ENCODE measurements at regions not wholly inside any gene's neighbourhood (a gene's known extent, or its start where the extent isn't known, plus 50 kb on each side); places are given as distances from the start of the nearest gene placed in this dataset.

- DNase-seq = no peak
- Histone ChIP-seq H3K9ac (ENCODE audit: insufficient read depth, low read length, poor library complexity, severe bottlenecking) (no peak overlapping the region), H3K79me2 (ENCODE audit: insufficient read depth, low read length) (no peaks in the 10 kb centered on the region), H3K36me3 (replicated peaks in 1 of 2; ENCODE audit: control insufficient read depth in 1 of 2, insufficient read depth in 2 of 2, low read length in 2 of 2) (no peaks in the 10 kb centered on the region), H3K4me1 (ENCODE audit: control insufficient read depth in 1 of 2, insufficient read depth in 2 of 2, low read length in 2 of 2) (no peaks in the 10 kb centered on the region), H3K4me2 (replicated peaks; ENCODE audit: extremely low read depth, low read length, poor library complexity, severe bottlenecking) (no peak overlapping the region), H4K20me1 (ENCODE audit: insufficient read depth, low read length) (no peaks in the 10 kb centered on the region), H3K4me3 (replicated peaks in 1 of 3; ENCODE audit: low read depth in 2 of 3, low read length in 3 of 3) (no peak overlapping the region), H3K27ac (ENCODE audit: low read depth in 1 of 2, low read length in 2 of 2) (no peak overlapping the region), H3K9me3 (replicated peaks in 1 of 2; ENCODE audit: control insufficient read depth in 1 of 2, insufficient read depth in 1 of 2, low read length in 2 of 2) (no peaks in the 10 kb centered on the region), H3K27me3 (ENCODE audit: control insufficient read depth in 2 of 2, insufficient read depth in 2 of 2, low read length in 2 of 2) (no peaks in the 10 kb centered on the region), H2AFZ (ENCODE audit: insufficient read depth, low read depth, low read length, poor library complexity, severe bottlenecking) (no peak overlapping the region)
- intact Hi-C loops (cut with micrococcal nuclease) = no loop called here
- Mint-ChIP-seq H3K27me3 (ENCODE audit: low read depth in 3 of 3) (peaks cover 0 to 6% (median 4%) of the 10 kb centered on the region in 3 donors), H3K27ac (no peak overlapping the region), H3K36me3 (no peaks in the 10 kb centered on the region), H3K4me1 (peaks cover 13% of the 10 kb centered on the region), H3K9me3 (peaks cover 0 to 3% (median 0%) of the 10 kb centered on the region in 7 donors), H3K4me3 (no peak overlapping the region)
- no CpG with 5 or more reads among the region's 5 CpGs for WGBS (ENCODE audit: insufficient coverage)
- no peak for TF ChIP-seq CTCF (IDR thresholded peaks at IDR 0.05)
Measured at GRCh38 chr12:11968048-11968383, 102.7 kb upstream of the BCL2L14 start.

DNA sequence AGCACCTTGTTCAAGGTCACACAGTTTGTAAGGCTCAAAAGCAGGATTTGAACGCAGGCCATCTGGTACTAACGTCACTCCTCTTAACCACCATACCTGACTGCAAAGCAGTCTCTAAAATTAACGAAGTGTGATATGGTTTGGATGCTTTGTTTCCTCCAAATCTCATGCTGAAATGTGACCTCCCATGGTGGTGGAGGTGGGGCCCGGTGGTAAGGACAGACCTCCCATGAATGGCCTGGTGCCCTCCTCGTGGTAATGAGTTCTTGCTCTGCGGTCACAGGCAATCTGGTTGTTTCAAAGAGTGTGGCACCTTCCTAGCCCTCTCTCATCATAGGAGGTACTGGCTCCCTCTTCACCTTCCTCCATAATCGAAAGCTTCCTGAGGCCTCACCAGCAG lies 102.2 kb upstream of the BCL2L14 start:
- no peak overlapping the region for H3K4me3 ChIP-seq (replicated peaks in 1 of 3; ENCODE audit: low read depth in 2 of 3, low read length in 3 of 3)
- no peak overlapping the region for H3K27ac Mint-ChIP-seq
- no peak overlapping the region for H2AFZ ChIP-seq (ENCODE audit: insufficient read depth, low read depth, low read length, poor library complexity, severe bottlenecking)
- H4K20me1 ChIP-seq (ENCODE audit: insufficient read depth, low read length) = no peaks in the 10 kb centered on the region
- no peak overlapping the region for H3K4me3 Mint-ChIP-seq
- no peak for DNase-seq
- no peaks in the 10 kb centered on the region for H3K4me1 ChIP-seq (ENCODE audit: control insufficient read depth in 1 of 2, insufficient read depth in 2 of 2, low read length in 2 of 2)
- TF ChIP-seq CTCF (IDR thresholded peaks at IDR 0.05) = no peak
- intact Hi-C loops (cut with micrococcal nuclease) = no loop called here
- no peaks in the 10 kb centered on the region for H3K79me2 ChIP-seq (ENCODE audit: insufficient read depth, low read length)
- H3K36me3 Mint-ChIP-seq = no peaks in the 10 kb centered on the region
- H3K9ac ChIP-seq (ENCODE audit: insufficient read depth, low read length, poor library complexity, severe bottlenecking) = no peak overlapping the region
- H3K4me1 Mint-ChIP-seq = peaks cover 9% of the 10 kb centered on the region
- no peak overlapping the region for H3K27ac ChIP-seq (ENCODE audit: low read depth in 1 of 2, low read length in 2 of 2)
- no peaks in the 10 kb centered on the region for H3K36me3 ChIP-seq (replicated peaks in 1 of 2; ENCODE audit: control insufficient read depth in 1 of 2, insufficient read depth in 2 of 2, low read length in 2 of 2)
- peaks cover 0 to 6% (median 4%) of the 10 kb centered on the region in 3 donors for H3K27me3 Mint-ChIP-seq (ENCODE audit: low read depth in 3 of 3)
- H3K27me3 ChIP-seq (ENCODE audit: control insufficient read depth in 2 of 2, insufficient read depth in 2 of 2, low read length in 2 of 2) = no peaks in the 10 kb centered on the region
- no peak overlapping the region for H3K4me2 ChIP-seq (replicated peaks; ENCODE audit: extremely low read depth, low read length, poor library complexity, severe bottlenecking)
- WGBS (ENCODE audit: insufficient coverage) = 100% methylated on average over 2 of the region's 7 CpGs
- H3K9me3 Mint-ChIP-seq = peaks cover 0 to 3% (median 0%) of the 10 kb centered on the region in 7 donors
- H3K9me3 ChIP-seq (replicated peaks in 1 of 2; ENCODE audit: control insufficient read depth in 1 of 2, insufficient read depth in 1 of 2, low read length in 2 of 2) = no peaks in the 10 kb centered on the region
